ENCODE measurements at regions not wholly inside any gene's neighbourhood (a gene's known extent, or its start where the extent isn't known, plus 50 kb on each side); places are given as distances from the start of the nearest gene placed in this dataset.

DNA sequence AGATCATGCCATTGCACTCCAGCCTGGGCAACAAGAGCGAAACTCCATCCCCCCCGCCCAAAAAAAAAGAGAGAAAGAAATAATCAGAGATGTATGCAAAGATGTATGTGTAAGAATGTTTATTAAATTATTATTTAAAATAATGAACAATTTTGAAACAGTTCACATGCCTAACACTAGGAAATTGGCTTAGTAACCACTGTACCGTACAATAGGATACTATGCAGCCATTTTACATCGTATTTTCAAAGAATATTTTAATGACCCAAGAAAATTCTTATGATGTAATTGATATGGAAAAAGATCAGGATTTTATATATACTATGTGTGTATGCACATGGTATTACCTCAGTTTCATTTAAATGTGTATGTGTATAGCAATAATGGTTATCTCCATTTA lies 190.5 kb downstream of the ZFP36L2 start:
- TF ChIP-seq, protein P1, sequence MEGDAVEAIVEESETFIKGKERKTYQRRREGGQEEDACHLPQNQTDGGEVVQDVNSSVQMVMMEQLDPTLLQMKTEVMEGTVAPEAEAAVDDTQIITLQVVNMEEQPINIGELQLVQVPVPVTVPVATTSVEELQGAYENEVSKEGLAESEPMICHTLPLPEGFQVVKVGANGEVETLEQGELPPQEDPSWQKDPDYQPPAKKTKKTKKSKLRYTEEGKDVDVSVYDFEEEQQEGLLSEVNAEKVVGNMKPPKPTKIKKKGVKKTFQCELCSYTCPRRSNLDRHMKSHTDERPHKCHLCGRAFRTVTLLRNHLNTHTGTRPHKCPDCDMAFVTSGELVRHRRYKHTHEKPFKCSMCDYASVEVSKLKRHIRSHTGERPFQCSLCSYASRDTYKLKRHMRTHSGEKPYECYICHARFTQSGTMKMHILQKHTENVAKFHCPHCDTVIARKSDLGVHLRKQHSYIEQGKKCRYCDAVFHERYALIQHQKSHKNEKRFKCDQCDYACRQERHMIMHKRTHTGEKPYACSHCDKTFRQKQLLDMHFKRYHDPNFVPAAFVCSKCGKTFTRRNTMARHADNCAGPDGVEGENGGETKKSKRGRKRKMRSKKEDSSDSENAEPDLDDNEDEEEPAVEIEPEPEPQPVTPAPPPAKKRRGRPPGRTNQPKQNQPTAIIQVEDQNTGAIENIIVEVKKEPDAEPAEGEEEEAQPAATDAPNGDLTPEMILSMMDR (IDR thresholded peaks at IDR 0.05): no peak
- no peaks in the 10 kb centered on the region for H3K36me3 ChIP-seq
- intact Hi-C loops (cut with DNase I): no loop called here
- H3K27ac ChIP-seq: no peak overlapping the region
- peaks cover 7 to 9% of the 10 kb centered on the region in 2 donors for H3K4me1 ChIP-seq
- no peak for DNase-seq
- no peaks in the 10 kb centered on the region for H3K9me3 ChIP-seq
- no peaks in the 10 kb centered on the region for H3K27me3 ChIP-seq
- no peak for ATAC-seq
- no peak overlapping the region for H3K4me3 ChIP-seq

DNA sequence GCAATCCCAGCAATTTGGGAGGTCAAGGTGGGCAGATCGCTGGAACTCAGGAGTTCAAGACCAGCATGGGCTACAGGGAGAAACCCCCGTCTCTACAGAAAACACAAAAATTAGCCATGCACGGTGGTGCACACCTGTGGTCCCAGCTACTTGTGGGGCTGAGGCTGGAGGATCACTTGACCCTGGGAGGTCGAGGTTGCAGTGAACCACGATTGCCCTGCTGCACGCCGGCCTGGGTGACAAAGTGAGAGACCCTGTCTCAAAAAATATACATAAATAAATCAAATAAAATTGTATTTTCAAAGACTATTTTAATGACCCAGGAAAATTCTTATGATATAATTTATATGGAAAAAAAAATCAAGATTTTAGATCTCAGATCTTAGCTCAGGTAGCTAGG lies 191.5 kb downstream of the ZFP36L2 start:
- H3K27ac ChIP-seq: no peak overlapping the region
- H3K36me3 ChIP-seq: no peaks in the 10 kb centered on the region
- TF ChIP-seq, protein P1 (IDR thresholded peaks at IDR 0.05): no peak
- peak in 1 of 4 donors; percentile 22 for DNase-seq
- intact Hi-C loops (cut with DNase I): no loop called here
- H3K9me3 ChIP-seq: no peaks in the 10 kb centered on the region
- no peak for ATAC-seq
- no peaks in the 10 kb centered on the region for H3K27me3 ChIP-seq
- peaks cover 7 to 9% of the 10 kb centered on the region in 2 donors for H3K4me1 ChIP-seq
- no peak overlapping the region for H3K4me3 ChIP-seq

- DNase-seq (no peak), ATAC-seq (no peak)
- TF ChIP-seq, protein P1 (IDR thresholded peaks at IDR 0.05): no peak
- intact Hi-C loops (cut with DNase I): no loop called here
- no peak overlapping the region for H3K27ac ChIP-seq
- H3K4me3 ChIP-seq: no peak overlapping the region
- H3K4me1 ChIP-seq: peaks cover 7 to 9% of the 10 kb centered on the region in 2 donors
- H3K36me3 ChIP-seq: no peaks in the 10 kb centered on the region
- no peaks in the 10 kb centered on the region for H3K27me3 ChIP-seq
- no peaks in the 10 kb centered on the region for H3K9me3 ChIP-seq
These were observed 192.2 kb downstream of the ZFP36L2 start for GRCh38 chr2:43034242-43034619.

DNA sequence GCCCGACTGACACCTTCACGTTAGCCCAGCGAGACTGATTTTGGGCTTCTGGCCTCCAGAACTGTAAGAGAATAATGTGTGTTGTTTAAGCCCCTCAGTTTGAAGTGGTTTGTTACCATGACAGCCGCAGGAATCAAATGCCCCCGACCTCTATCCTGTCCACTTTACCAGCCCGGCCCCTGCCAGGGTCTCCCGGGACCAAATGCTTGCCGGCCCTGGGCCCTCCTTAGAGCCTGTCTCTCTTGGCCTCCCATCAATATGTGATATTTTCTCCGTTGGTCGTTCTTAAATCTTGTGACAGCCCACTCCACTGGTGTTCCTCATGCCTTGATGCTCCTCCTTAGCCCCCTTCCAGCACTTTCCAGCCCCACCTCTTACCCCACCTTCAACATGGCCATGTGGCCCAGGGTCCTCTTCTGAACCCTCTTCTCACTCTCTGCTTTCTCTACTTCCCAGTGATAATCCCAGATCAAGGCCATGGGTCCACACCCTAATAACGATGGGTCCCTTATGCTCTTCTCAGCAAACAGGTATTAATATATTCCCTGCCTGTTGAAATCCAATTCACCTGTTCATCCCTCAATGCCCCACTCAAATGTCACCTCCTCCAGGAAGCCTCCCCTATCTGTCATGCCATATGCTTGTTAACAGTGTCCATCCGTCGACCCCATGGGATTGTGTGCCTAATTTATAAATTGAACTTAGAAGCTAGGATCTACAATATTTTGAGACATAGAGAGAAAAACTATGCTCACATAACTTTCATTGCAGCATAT lies 192.8 kb downstream of the ZFP36L2 start:
- intact Hi-C loops (cut with DNase I): no loop called here
- Histone ChIP-seq H3K27ac (no peak overlapping the region), H3K36me3 (no peaks in the 10 kb centered on the region), H3K27me3 (no peaks in the 10 kb centered on the region), H3K4me1 (peaks cover 7 to 9% of the 10 kb centered on the region in 2 donors), H3K4me3 (no peak overlapping the region), H3K9me3 (no peaks in the 10 kb centered on the region)
- TF ChIP-seq, protein P1 (IDR thresholded peaks at IDR 0.05): no peak
- ATAC-seq: no peak
- no peak for DNase-seq

- H3K4me1 ChIP-seq: peaks cover 7 to 9% of the 10 kb centered on the region in 2 donors
- DNase-seq: no peak
- no peak for ATAC-seq
- no peaks in the 10 kb centered on the region for H3K36me3 ChIP-seq
- no peaks in the 10 kb centered on the region for H3K27me3 ChIP-seq
- TF ChIP-seq, protein P1 (IDR thresholded peaks at IDR 0.05): no peak
- intact Hi-C loops (cut with DNase I): no loop called here
- H3K27ac ChIP-seq: peak overlapping the region in 1 of 2 donors; percentile 30
- no peaks in the 10 kb centered on the region for H3K9me3 ChIP-seq
- no peak overlapping the region for H3K4me3 ChIP-seq
These were observed 193.5 kb downstream of the ZFP36L2 start for GRCh38 chr2:43033016-43033270.
